GM21825 (cell line): ENCODE measurements at regions not wholly inside any gene's neighbourhood (a gene's known extent, or its start where the extent isn't known, plus 50 kb on each side); places are given as distances from the start of the nearest gene placed in this dataset.
"Not testable (repeated sequence)": the region's sequence is repeated elsewhere in the genome, so short reads cannot be mapped to it uniquely, and the experiment has no call there.

Source experiments
- ATAC-seq: cut with Tn5 transposase; IDR thresholded peaks from one replicate; pipeline ENCODE4 v1.9.1; 2021; ENCODE audit warnings: mild to moderate bottlenecking, moderate library complexity; ENCODE audit not compliant: unreplicated experiment

DNA sequence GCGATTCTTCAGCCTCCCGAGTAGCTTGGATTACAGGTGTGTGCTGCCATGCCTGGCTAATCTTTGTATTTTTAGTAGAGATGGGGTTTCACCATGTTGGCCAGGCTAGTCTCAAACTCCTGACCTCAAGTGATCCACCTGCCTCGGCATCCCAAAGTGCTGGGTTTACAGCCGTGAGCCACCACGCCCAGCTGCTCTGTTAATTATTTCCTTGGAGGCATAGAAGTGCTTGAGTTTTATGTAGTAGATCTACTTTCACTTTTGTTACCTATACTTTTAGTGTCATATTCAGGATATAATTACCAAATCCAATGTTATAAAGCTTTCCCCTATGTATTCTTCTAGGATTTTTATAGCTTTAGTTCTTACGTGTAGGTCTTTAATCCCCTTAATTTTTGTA is 1093.0 kb downstream of the GATA3 start:
- no peak for ATAC-seq

DNA sequence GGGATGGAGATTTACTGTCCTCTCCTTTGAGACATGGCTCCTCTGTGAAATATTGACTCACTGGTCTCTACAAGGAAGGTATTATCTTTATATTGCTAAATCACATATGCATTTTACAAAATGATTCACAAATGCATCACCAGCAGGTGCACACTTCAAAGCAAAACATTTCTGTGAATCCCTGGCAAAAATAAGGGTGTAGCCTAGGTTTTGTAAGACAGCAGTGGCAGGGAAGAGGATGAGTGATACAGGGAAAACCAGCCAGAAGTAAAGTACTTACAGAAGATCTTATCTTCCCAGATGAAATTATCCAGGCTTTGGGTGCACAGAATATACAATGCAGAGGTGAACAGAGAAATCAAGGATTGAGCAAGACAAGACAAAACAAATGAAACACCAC is 1094.6 kb downstream of the GATA3 start:
- ATAC-seq, result no peak

DNA sequence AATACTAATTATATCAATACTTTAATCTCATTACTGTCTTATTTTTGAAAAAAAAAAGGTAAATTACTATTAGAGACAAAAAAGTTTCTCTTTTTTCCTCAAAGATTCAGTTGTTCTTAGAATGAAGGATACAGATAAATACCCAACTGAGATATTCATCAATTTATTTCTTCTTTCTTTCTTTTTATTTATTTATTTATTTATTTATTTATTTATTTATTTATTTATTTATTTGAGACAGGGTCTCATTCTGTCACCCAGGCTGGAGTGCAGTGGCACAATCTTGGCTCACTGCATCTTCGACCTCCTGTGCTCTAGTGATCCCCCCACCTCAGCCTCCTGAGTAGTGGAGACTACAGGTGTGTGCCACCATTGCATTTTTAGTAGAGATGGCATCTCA is 1098.6 kb downstream of the GATA3 start:
- not testable (repeated sequence) for ATAC-seq

DNA sequence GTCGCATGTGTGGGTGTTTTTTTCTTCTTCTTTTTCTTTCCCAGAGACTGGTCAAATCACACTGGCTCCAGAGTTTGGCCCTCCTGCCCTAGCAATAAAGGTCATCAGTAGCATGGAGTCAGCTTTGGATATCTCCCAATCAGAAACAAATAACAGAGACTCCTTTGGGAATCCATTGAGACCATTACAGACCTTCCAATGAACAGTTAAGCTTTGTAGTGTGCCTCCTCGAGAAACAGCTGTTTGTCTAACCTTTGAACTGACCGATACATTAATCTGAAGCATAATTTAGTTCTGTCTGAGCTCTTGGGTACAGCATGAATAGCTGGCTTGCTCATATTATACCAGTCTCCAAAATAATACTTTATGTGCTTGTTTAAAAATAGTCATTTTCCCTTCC is 1103.2 kb downstream of the GATA3 start:
- ATAC-seq, result no peak

DNA sequence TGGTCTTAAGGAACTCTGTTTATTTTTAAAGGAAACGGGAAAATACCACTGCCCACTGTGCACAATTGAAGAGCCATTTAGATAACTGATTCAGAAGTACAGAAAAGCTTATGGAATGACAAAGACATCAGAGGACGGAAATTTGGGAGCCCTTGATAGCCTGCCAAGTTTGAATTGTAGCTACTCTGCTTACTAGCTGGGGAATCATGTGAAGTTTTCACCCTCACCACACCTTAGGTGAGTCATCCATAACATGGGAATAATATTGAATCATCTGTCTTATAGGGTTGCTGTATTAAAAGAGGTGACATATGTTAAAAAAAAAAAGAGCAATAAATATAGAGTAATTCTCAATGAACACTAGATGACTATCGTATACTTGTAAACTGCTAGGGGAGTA is 1104.2 kb downstream of the GATA3 start:
- ATAC-seq, result no peak

DNA sequence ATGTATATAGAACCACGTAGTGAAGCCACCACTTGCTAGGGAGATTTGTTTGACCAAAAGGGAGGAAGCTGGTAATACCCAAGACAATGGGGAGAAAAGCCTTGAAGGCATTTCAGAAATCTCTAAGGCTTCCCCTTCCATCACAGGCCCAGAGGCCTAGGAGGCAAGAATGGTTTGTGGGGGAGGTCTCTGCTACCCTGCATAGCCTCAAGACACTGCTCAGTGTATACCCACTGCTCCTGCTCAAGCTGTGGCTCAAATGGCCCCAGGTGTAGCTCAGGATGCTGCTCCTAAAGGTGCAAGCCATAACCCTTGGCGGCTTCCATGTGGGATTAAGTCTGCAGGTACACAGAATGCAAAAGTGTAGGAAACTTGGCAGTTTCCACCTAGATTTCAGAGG is 1105.8 kb downstream of the GATA3 start:
- ATAC-seq, result no peak

DNA sequence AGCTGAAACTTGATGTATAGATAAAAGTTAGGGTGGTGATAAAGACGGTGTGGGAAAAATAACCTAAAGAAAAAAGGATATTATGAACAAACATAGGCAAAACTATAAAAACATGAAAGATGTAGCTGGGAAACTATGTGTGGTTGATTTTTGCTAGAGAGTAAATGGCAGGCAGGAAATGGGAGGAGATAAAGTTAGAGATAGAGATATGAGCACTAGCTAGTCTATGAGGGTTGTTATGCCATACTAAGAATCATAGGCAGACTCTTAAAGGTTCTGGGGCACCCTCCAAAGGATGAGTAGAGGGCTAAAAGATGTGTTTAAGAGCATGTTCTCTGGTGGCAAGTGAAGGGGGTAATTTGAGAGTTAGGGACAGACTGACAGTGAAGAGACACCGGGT is 1109.2 kb downstream of the GATA3 start:
- no peak for ATAC-seq

DNA sequence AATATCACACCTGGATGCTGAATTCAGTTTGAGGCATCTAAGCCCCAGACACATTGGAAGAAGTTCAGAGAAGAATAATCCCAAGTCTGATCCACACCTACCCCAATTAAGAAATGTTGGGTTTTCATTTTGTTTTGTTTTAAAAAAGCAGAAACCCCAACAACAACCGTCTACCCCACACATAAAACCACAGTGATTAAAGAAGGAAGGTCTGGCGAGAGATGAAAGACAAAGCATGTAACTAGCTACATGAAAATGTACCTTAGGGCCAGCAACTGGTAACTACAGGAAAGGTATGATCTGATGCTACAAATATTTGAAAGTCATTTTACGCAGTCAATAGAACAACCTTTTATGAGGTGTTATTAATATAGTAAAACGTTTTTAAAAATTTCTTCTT is 1112.3 kb downstream of the GATA3 start:
- no peak for ATAC-seq

DNA sequence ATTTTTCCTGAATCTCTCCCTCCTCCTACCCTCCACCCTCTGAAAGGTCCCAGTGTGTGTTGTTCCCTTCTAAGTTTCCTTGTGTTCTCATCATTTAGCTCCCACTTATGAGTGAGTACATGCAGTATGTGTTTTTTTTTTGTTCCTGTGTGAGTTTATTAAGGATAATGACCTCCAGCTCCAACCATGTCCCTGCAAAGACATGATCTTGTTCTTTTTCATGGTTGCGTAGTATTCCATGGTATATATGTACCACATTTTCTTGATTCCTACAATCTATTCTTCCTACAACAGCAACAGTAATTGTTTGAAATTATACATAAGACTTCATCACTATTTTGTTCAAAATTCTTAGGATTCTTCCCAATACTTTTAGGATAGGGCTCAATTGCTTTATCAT is 1117.8 kb downstream of the GATA3 start:
- ATAC-seq, result no peak

DNA sequence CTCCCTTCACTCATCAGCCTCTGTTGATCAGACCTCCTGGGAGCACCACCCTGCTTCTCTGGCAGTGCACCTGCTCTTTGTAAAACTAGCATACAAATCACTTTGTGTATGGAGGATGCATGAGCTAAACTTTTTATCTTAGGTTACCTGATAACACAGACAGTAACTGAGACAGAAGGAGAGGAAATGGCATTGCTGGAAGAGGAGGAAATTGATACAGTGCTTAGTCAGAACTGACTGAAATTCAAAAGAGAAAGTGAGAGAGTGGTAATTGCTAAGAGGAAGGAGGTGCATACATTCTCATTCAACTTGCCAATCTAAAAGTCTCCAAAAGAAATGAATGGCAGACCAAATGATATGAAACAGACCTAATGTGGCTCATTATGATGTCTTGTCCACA is 1120.7 kb downstream of the GATA3 start:
- ATAC-seq, result no peak

DNA sequence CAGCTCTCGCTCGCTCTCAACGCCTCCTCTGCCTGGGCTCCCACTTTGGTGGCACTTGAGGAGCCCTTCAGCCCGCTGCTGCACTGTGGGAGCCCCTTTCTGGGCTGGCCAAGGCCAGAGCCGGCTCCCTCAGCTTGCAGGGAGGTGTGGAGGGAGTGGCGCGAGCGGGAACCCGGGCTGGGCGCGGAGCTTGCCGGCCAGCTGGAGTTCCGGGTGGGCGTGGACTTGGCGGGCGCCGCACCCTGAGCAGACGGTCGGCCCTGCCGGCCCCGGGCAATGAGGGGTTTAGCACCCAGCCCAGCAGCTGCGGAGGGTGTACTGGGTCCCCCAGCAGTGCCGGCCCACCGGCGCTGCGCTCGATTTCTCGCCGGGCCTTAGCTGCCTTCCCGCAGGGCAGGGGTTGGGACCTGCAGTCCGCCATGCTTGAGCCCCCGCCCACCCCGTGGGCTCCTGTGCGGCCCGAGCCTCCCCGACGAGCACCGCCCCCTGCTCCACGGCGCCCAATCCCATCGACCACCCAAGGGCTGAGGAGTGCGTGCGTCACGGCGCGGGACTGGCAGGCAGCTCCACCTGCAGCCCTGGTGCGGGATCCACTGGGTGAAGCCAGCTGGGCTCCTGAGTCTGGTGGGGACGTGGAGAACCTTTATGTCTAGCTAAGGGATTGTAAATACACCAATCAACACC is 1128.9 kb downstream of the GATA3 start:
- not testable (repeated sequence) for ATAC-seq

DNA sequence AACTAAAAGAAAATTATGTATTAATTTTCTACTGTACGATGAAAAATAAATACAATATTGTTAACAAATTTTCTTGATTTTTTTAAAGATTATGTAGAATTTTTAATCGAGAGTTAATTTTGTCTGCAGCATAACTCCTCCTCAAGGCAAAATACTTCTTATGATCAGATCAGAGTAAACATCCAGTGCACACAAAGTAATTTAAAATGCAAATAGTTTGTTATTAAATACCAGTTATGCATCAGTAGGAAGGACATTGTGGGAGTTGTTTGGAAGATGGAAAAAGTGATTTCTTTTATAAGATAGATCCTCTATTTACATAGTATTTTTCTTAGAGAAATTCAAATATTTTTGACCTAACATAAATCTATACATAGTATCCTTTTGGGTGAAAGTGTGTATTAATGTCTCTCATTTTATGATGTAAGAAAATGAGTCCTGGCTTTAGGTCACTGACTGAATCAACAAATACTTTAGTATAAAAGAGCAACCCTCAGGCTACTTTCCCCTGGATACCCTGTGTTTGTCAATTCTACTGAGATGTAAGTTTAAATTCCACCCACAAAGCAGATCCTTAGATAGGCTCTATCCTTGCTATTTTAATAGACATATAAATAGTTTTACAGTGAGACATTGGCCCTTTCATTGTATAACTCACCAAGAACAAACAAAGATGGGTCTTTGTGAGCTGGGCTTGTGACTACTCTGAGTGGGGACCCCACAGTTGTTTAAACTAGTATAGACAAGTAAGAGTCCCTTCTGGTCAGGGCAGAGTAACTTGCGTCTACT is 1133.7 kb downstream of the GATA3 start:
- no peak for ATAC-seq

DNA sequence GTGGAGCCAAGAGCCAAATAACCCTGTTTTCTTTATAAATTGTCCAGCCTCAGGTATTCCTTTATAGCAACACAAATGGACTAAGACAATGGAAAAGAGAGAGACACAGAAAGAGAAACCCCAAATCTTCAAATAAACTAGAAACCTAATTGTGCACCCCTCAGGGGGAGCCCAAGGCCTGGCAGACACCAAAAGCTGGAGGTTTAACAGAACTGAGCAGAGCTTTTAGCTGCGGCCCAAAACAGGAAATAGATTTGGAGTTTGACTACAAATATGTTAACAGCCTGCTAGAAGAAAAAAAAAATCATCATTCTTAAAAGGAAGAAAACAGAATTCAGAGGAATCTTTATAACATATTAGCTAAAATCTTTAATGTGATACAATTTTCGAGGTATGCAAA is 1135.0 kb downstream of the GATA3 start:
- no peak for ATAC-seq

DNA sequence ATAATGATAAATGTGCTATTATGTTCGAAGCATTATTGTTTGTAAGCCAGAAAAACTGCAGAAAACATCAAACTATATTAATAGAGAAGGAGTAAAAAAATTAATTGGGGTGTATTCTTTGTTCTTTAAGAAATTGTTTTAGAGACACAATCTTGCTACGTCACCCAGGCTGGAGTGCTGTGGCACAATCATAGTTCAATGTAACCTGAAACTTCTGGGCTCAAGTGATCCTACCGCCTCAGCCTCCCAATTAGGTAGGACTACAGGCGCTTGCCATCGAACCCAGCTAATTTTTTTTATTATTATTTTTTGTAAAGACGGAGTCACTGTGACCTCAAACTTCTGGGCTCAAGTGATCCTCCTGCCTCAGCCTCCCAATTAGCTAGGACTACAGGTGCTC is 1138.6 kb downstream of the GATA3 start:
- no peak for ATAC-seq

DNA sequence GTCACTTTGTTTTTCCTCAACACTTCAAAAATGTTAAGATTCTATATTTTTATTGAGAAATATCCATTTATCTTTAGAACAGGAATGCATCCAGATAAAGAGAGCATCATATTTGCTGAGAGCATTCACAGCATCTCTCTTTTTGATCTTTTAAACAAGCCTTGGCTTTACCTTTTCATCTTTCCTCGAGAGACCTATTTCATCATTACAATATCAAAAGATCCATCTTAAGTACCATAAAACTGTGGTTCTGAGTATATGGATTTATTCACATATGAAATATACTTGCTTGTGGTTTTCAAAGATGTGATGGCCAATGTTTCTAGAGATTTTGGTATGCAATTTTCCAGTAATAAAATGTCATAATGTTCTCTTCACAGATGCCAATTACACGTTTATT is 1140.9 kb downstream of the GATA3 start:
- ATAC-seq, result no peak

DNA sequence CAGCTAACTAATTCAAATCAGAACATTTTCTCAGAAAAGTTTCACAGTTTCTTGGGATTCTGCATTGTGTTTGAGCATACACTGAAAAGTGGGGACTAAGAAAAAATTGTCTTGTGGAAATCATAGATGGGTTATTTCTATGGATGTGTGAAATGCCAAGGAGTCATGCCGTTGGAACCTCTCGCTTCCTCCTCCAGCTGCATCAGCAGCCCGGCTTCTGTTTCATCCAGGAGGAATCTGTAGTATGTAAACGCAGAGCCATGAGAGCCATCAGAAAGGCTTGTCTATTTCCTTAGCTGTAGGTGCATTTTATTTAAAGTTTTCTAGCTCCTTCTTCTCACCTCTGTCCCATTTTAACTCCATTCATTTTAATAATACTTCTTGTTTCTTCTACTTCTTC is 1144.1 kb downstream of the GATA3 start:
- no peak for ATAC-seq

DNA sequence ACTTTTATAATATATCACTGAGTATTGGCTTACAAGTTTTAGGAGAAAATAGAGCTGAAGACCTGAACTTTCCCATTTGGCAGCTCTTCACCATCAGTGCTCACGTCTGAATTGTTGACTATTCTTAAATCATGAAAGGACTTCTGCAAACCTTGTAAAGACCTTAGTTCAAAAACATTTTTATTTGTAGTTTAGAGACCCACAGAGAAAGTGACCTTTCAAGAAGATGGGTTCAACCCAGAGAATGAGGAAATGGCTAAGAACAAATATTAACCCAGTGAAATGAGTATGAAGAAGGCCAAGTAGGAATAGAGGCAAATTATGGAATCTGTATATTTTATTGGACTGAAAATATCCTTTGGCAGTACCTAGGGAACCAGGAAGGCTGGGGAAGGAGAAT is 1151.1 kb downstream of the GATA3 start:
- no peak for ATAC-seq

DNA sequence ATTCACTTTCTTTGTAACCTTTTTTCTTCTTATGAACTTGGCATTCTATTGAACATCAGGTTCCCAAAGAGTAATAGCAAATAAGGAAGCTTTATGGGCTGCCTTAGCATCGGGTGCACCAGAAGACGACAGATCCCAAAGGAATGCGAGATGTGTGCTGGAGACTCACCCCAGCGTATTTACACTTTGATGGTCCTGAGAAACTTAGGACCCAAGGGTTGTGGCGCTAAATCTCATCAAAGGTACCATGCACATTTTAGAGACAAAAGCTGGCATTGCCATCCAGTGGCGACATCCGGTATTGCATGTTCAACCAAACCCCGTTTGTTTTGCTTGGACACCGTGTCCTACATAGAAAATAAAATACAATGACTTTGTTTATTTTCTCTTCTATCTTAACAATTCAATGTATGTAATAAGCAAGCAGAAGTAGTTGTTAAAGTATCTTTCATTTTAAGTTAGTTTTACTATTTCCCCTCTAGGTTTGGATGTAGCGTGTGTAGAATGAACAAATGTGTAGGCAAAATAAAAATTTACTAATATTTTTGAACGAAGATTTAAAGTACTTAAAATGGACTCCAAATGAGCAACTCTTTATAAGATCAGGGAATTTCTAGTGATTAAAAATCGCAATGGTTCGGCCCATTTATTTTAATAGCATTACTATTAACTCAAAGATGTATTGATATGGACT is 1154.8 kb downstream of the GATA3 start:
- peak; percentile 81 for ATAC-seq

DNA sequence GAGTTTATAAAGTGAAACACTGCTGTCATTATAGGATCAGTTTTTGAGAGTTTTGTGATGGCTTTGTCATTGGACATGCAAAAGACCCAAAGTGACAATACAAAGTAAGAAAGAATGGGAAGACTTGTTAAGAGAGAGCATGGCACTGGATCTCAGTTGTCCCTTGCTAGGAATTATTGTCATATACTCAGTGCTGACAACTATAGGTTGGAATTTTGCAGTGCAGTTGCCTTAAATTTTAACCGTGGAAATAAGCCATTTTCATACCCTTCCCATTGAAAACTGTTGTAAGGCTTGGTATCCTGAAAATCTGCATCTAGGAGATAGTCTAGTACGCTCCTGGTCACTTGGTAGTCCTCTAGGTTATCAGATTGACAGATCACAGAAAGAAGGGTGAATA is 1156.7 kb downstream of the GATA3 start:
- ATAC-seq, result no peak

DNA sequence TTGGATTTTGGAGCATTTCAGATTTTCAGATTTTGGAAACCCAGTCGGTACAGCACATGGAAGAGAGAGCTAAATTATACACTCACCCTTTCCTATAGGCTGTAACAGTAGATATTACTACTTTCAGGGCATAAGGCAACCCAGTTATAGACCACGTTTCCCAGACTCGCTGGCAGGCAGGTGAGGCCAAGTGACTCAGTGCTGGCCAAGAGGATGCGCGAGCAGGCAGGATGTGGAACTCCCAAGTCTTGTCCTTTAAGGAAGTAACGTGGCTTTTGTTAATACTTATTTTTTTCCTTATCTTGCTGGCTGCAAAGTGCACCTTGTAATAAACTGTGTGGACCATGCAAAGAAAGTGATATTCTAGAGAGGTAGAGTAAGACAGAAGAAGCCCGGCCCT is 1160.1 kb downstream of the GATA3 start:
- no peak for ATAC-seq

DNA sequence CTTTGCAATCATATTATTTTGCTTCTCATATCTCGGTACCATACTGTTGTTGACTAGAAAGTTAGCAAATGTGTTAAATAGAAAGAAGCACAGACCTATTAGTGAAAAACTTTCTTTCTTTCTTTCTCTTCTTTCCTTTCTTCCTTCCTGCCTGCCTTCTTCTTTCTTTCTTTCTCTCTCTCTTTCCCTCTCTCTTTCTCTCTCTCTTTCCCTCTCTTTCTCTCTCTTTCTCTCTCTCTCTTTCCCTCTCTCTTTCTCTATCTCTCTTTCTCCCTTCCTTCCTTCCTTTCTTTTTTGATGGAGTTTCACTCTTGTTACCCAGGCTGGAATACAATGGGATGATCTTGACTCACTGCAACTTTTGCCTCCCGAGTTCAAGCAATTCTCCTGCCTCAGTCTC is 1160.6 kb downstream of the GATA3 start:
- ATAC-seq, result no peak

DNA sequence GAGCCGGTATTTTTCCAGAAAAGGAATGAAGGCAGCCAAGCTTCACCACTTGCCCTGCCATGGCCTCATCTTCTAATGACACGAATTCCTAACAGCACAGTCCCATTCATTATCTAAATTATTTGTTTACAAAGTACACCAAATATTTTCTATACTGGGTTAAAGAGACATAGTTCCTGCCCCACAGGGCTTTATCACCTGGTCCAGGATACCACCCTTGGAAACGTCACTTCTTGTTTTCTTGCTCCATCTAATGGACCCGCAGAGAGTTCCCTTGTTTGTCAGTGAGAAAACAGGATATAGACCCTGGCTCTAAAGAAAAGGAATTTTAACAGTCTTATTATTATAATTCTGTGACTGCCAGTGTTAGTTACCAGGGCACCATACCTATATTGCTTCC is 1165.4 kb downstream of the GATA3 start:
- no peak for ATAC-seq
